ENCODE measurements at regions not wholly inside any gene's neighbourhood (a gene's known extent, or its start where the extent isn't known, plus 50 kb on each side); places are given as distances from the start of the nearest gene placed in this dataset.

DNA sequence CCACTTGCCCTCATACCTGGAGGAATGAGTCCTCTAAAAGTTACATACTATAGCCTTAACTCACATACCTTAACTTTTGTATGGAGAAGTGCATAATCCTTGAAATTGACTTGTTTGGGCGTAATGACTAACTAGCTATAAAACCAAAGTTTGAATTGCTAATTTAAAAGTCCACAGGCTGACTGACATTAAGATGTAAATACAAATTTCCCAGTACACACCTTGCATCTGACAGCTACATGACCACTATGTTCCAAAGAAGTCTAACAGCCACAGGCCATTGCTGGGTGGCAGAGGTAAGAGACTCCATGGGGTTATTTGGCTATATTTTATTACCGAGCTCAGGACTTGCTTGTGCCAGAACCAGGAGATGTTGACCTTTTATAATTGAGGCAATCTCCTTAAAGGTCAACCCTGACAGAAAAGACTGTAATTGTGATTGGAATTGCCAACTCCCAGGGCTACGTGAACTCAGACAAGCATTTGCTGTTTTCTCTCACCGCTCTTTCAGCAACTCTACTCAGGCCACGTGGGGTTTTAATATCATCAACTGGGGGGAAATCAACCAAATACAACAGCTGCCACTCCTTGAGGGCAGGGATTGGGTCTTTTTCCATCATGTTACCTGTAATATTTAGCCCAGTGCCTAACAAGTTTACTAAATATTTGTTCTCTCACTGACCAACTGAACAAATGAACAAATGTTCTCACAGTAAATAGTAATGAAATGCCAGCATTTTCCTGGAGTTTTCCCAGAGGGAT is 139.9 kb downstream of the SEMA6D start:
- Histone ChIP-seq H3K27ac (no peak overlapping the region), H3K36me3 (replicated peaks; ENCODE audit: insufficient read depth, low read depth) (no peaks in the 10 kb centered on the region), H3K4me2 (no peak overlapping the region), H3K4me1 (ENCODE audit: insufficient read depth) (no peaks in the 10 kb centered on the region), H2AFZ (no peak overlapping the region), H3K27me3 (no peaks in the 10 kb centered on the region), H3K9me3 (ENCODE audit: low read depth) (no peaks in the 10 kb centered on the region), H4K20me1 (ENCODE audit: insufficient read depth, poor library complexity, severe bottlenecking) (no peaks in the 10 kb centered on the region), H3K79me2 (no peaks in the 10 kb centered on the region), H3K9me2 (replicated peaks; ENCODE audit: insufficient read depth) (no peaks in the 10 kb centered on the region), H3K4me3 (no peak overlapping the region)
- WGBS (ENCODE audit: low lambda C conversion rate, missing lambda C conversion rate) = 87% methylated on average over 5 of the region's 5 CpGs
- TF ChIP-seq EZH2 (IDR thresholded peaks at IDR 0.05; ENCODE audit: borderline replicate concordance) (no peak), EZH2phosphoT487 (IDR thresholded peaks at IDR 0.05; ENCODE audit: low read depth, severe bottlenecking, unreplicated experiment) (no peak)
- TF ChIP-seq, protein P1, sequence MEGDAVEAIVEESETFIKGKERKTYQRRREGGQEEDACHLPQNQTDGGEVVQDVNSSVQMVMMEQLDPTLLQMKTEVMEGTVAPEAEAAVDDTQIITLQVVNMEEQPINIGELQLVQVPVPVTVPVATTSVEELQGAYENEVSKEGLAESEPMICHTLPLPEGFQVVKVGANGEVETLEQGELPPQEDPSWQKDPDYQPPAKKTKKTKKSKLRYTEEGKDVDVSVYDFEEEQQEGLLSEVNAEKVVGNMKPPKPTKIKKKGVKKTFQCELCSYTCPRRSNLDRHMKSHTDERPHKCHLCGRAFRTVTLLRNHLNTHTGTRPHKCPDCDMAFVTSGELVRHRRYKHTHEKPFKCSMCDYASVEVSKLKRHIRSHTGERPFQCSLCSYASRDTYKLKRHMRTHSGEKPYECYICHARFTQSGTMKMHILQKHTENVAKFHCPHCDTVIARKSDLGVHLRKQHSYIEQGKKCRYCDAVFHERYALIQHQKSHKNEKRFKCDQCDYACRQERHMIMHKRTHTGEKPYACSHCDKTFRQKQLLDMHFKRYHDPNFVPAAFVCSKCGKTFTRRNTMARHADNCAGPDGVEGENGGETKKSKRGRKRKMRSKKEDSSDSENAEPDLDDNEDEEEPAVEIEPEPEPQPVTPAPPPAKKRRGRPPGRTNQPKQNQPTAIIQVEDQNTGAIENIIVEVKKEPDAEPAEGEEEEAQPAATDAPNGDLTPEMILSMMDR (IDR thresholded peaks at IDR 0.05; ENCODE audit: poor library complexity) = no peak
- no peak for DNase-seq (ENCODE audit: low spot score)

DNA sequence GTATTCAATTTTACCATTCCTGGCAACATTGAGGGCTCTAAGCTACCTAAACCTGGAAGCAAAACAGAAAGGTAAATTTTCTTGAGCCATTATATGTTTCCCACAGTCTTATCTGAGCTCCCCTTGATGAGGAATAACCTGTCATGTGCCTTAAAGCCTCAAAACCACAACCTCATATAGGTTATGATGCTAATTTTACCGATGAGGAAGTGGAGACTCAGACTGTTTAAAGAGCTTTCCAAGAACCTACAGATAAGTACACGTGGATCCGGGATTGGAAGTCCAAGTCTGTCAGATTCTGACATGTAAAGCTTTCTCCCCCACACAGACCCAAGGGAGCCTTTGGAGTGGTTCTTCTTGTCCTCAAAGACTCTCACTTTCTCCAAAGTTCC is 140.5 kb downstream of the SEMA6D start:
- no peak overlapping the region for H3K4me3 ChIP-seq
- no peak for TF ChIP-seq EZH2 (IDR thresholded peaks at IDR 0.05; ENCODE audit: borderline replicate concordance)
- TF ChIP-seq EZH2phosphoT487 (IDR thresholded peaks at IDR 0.05; ENCODE audit: low read depth, severe bottlenecking, unreplicated experiment) = no peak
- TF ChIP-seq, protein P1 (IDR thresholded peaks at IDR 0.05; ENCODE audit: poor library complexity) = no peak
- no peaks in the 10 kb centered on the region for H3K27me3 ChIP-seq
- no peaks in the 10 kb centered on the region for H3K79me2 ChIP-seq
- H3K4me2 ChIP-seq = no peak overlapping the region
- no peak for DNase-seq (ENCODE audit: low spot score)
- no peaks in the 10 kb centered on the region for H3K36me3 ChIP-seq (replicated peaks; ENCODE audit: insufficient read depth, low read depth)
- no peak overlapping the region for H2AFZ ChIP-seq
- 85% methylated on average over 3 of the region's 3 CpGs for WGBS (ENCODE audit: low lambda C conversion rate, missing lambda C conversion rate)
- no peaks in the 10 kb centered on the region for H3K9me2 ChIP-seq (replicated peaks; ENCODE audit: insufficient read depth)
- H3K4me1 ChIP-seq (ENCODE audit: insufficient read depth) = no peaks in the 10 kb centered on the region
- no peaks in the 10 kb centered on the region for H4K20me1 ChIP-seq (ENCODE audit: insufficient read depth, poor library complexity, severe bottlenecking)
- H3K27ac ChIP-seq = no peak overlapping the region
- H3K9me3 ChIP-seq (ENCODE audit: low read depth) = no peaks in the 10 kb centered on the region

DNA sequence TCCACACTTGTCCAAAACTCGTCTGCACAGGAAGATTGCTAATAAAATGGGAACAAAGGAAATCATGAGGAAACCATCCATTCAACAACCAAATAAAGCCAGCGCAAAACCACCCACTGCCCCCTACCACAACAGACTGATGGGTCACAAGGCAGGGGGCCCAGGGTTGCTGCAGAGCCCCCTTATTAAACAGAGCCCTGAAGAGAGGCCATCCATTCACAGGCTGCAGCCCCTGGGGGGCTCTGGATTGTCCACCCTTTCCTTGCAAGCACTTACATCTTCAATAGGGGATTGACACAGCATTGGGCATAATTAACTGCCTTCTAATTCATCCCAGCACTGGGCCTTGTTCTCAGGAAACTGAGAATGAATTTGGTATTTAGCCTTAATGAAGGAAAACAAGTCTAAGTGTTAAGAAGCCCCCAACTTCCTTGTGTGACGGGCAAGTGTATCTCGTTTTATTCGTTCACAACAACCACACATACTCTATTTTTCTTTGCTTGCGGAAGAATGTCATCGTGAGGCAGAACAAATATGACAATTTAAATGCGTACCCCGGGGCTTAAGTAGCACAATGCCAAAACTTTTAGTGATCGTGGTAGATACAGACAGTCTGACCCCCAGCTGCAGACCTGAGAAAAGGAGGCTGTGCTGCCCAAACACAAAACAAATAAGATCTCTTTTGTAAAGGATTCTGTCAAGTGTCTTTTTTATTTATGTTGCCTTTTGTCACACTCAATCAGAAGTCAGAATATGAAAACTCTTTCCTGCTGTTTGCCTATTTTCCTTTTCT is 144.0 kb downstream of the SEMA6D start:
- Histone ChIP-seq H3K36me3 (replicated peaks; ENCODE audit: insufficient read depth, low read depth) (no peaks in the 10 kb centered on the region), H3K79me2 (no peaks in the 10 kb centered on the region), H3K9me2 (replicated peaks; ENCODE audit: insufficient read depth) (no peaks in the 10 kb centered on the region), H3K4me3 (no peak overlapping the region), H3K27ac (no peak overlapping the region), H3K4me1 (ENCODE audit: insufficient read depth) (no peaks in the 10 kb centered on the region), H3K9me3 (ENCODE audit: low read depth) (peaks cover 6% of the 10 kb centered on the region), H2AFZ (no peak overlapping the region), H3K4me2 (no peak overlapping the region), H3K27me3 (no peaks in the 10 kb centered on the region), H4K20me1 (ENCODE audit: insufficient read depth, poor library complexity, severe bottlenecking) (no peaks in the 10 kb centered on the region)
- 78% methylated on average over 10 of the region's 10 CpGs for WGBS (ENCODE audit: low lambda C conversion rate, missing lambda C conversion rate)
- no peak for DNase-seq (ENCODE audit: low spot score)
- TF ChIP-seq EZH2 (IDR thresholded peaks at IDR 0.05; ENCODE audit: borderline replicate concordance) (no peak), EZH2phosphoT487 (IDR thresholded peaks at IDR 0.05; ENCODE audit: low read depth, severe bottlenecking, unreplicated experiment) (no peak)
- TF ChIP-seq, protein P1 (IDR thresholded peaks at IDR 0.05; ENCODE audit: poor library complexity) = no peak
